Keratinocyte (primary cell): ENCODE measurements at regions not wholly inside any gene's neighbourhood (a gene's known extent, or its start where the extent isn't known, plus 50 kb on each side); places are given as distances from the start of the nearest gene placed in this dataset.
A peak's percentile ranks its signal among the peaks of the same experiment; 100 is the strongest.
"Not testable (repeated sequence)": the region's sequence is repeated elsewhere in the genome, so short reads cannot be mapped to it uniquely, and the experiment has no call there.

ENCODE experiments used
- DNase-seq: peaks from one replicate; pipeline ENCODE4 v3.0.0-alpha.2; 2011; ENCODE audit warnings: low read depth, missing footprints, low spot score
- FAIRE-seq: peaks from 2 replicates; lab custom pipeline; 2011; peaks lifted over from hg19 to GRCh38; lab: Jason Lieb, UNC
- H2AFZ ChIP-seq: 2 replicates; pipeline ENCODE4 v1.6.0; 2012; ENCODE audit warnings: low read length, control low read depth, inconsistent platforms; ENCODE audit not compliant: control insufficient read depth
- H3K27ac ChIP-seq: 2 replicates; pipeline ENCODE4 v1.5.1; 2011; ENCODE audit warnings: low read length; ENCODE audit not compliant: control insufficient read depth, insufficient read depth
- H3K27me3 ChIP-seq: 3 replicates; pipeline ENCODE4 v1.6.0; 2011; ENCODE audit warnings: low read length; ENCODE audit not compliant: control insufficient read depth, insufficient read depth; ENCODE audit errors: extremely low read depth
- H3K36me3 ChIP-seq, 2 experiments: 2 replicates in 1 of 2; 3 replicates in 1 of 2; pipeline ENCODE4 v1.5.1; 2011; ENCODE audit warnings: low read length in 2 of 2, mild to moderate bottlenecking in 1 of 2; ENCODE audit not compliant: control insufficient read depth in 2 of 2, insufficient read depth in 2 of 2; ENCODE audit errors: extremely low read depth in 1 of 2
- H3K4me1 ChIP-seq: 3 replicates; pipeline ENCODE4 v1.5.1; 2011; ENCODE audit warnings: low read length; ENCODE audit not compliant: control insufficient read depth, insufficient read depth; ENCODE audit errors: extremely low read depth
- H3K4me2 ChIP-seq: 3 replicates; pipeline ENCODE4 v1.6.0; 2011; ENCODE audit warnings: low read depth, low read length; ENCODE audit not compliant: control insufficient read depth, insufficient read depth; ENCODE audit errors: extremely low read depth
- H3K4me3 ChIP-seq, 3 experiments: fragments of 200-600 bp in 1 of 3; sonication (generic) in 1 of 3; 2 replicates in 2 of 3; 3 replicates in 1 of 3; pipeline ENCODE4 v1.5.1; 2011 to 2016; ENCODE audit warnings: low read length in 3 of 3, mild to moderate bottlenecking in 3 of 3, control low read depth in 2 of 3, inconsistent platforms in 1 of 3, low read depth in 1 of 3, mixed read lengths in 1 of 3, mixed run types in 1 of 3, moderate library complexity in 1 of 3; ENCODE audit not compliant: control insufficient read depth in 2 of 3, insufficient read depth in 2 of 3; ENCODE audit errors: extremely low read depth in 1 of 3
- H3K79me2 ChIP-seq: 2 replicates; pipeline ENCODE4 v1.6.0; 2012; ENCODE audit warnings: low read length; ENCODE audit not compliant: control insufficient read depth, insufficient read depth
- H3K9ac ChIP-seq: 3 replicates; pipeline ENCODE4 v1.6.0; 2011; ENCODE audit warnings: low read length; ENCODE audit not compliant: control insufficient read depth, insufficient read depth; ENCODE audit errors: extremely low read depth
- H3K9me1 ChIP-seq: 3 replicates; pipeline ENCODE4 v1.6.0; 2011; ENCODE audit warnings: low read length; ENCODE audit not compliant: control insufficient read depth, insufficient read depth; ENCODE audit errors: extremely low read depth
- H3K9me3 ChIP-seq: 2 replicates; pipeline ENCODE4 v1.5.1; 2012; ENCODE audit warnings: low read depth, low read length; ENCODE audit not compliant: control insufficient read depth
- H4K20me1 ChIP-seq: 3 replicates; pipeline ENCODE4 v1.6.0; 2011; ENCODE audit warnings: low read length; ENCODE audit not compliant: control insufficient read depth, insufficient read depth; ENCODE audit errors: extremely low read depth
- EZH2 ChIP-seq: IDR thresholded peaks from one replicate; pipeline ENCODE4 v1.6.1; 2012; ENCODE audit warnings: inconsistent platforms, mild to moderate bottlenecking, low read length, moderate library complexity
- dilution Hi-C: fragments of 300-500 bp; cut with MboI; formaldehyde crosslinking; loops from one replicate; pipeline ENCODE4 v1.7.0; 2020; ENCODE audit warnings: low sequenced_read_pairs; ENCODE audit not compliant: extremely low pct_ligation_motif_present
- TF ChIP-seq, protein P1 (sequence below), 3 experiments: IDR thresholded peaks in 1 of 3; conservative IDR thresholded peaks in 1 of 3; optimal IDR thresholded peaks in 1 of 3; 2 replicates in 2 of 3; 3 replicates in 1 of 3; pipeline versions ENCODE3 to v1.5.1; 2011; ENCODE audit warnings: low read length in 3 of 3, mild to moderate bottlenecking in 3 of 3, moderate library complexity in 2 of 3, control low read depth in 1 of 3, inconsistent platforms in 1 of 3; ENCODE audit not compliant: insufficient read depth in 2 of 3; ENCODE audit errors: extremely low read depth in 1 of 3

DNA sequence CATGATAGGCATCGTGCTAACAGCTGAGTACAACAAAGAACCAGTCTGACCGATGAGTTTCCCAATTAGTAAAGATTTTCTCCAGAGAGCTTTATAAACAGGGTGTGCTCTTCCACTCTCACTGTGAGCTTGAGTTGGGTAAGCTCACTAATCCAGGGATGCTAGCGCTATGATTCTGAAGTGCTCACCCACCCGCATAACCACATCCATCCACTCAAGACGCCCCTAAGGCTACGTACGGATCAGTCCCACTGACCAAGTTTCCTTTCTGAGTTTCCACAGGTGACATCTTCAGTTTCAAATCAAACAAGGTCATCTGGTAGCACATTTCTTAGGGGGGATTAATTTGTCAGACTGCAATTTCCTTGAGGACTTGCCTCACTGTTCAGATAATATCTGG lies 141.1 kb upstream of the ABI3BP start:
- no peaks in the 10 kb centered on the region for H3K4me1 ChIP-seq
- no peaks in the 10 kb centered on the region for H3K9me3 ChIP-seq
- H3K27me3 ChIP-seq: no peaks in the 10 kb centered on the region
- H3K4me3 ChIP-seq: no peak overlapping the region
- H3K27ac ChIP-seq: no peak overlapping the region
- no peak overlapping the region for H2AFZ ChIP-seq
- FAIRE-seq (no peak), DNase-seq (no peak)
- H3K9ac ChIP-seq: no peak overlapping the region
- TF ChIP-seq EZH2: no peak
- TF ChIP-seq, protein P1, sequence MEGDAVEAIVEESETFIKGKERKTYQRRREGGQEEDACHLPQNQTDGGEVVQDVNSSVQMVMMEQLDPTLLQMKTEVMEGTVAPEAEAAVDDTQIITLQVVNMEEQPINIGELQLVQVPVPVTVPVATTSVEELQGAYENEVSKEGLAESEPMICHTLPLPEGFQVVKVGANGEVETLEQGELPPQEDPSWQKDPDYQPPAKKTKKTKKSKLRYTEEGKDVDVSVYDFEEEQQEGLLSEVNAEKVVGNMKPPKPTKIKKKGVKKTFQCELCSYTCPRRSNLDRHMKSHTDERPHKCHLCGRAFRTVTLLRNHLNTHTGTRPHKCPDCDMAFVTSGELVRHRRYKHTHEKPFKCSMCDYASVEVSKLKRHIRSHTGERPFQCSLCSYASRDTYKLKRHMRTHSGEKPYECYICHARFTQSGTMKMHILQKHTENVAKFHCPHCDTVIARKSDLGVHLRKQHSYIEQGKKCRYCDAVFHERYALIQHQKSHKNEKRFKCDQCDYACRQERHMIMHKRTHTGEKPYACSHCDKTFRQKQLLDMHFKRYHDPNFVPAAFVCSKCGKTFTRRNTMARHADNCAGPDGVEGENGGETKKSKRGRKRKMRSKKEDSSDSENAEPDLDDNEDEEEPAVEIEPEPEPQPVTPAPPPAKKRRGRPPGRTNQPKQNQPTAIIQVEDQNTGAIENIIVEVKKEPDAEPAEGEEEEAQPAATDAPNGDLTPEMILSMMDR (optimal IDR thresholded peaks at IDR 0.05 in 1 of 3, IDR thresholded peaks at IDR 0.05 in 1 of 3, conservative IDR thresholded peaks at IDR 0.05 in 1 of 3; ENCODE audit: extremely low read depth in 1 of 3, insufficient read depth in 2 of 3, low read length in 3 of 3): no peak
- no peaks in the 10 kb centered on the region for H3K36me3 ChIP-seq
- no peaks in the 10 kb centered on the region for H3K79me2 ChIP-seq
- H3K9me1 ChIP-seq: no peaks in the 10 kb centered on the region
- no peaks in the 10 kb centered on the region for H4K20me1 ChIP-seq
- dilution Hi-C loops: no loop called here
- H3K4me2 ChIP-seq: no peak overlapping the region

DNA sequence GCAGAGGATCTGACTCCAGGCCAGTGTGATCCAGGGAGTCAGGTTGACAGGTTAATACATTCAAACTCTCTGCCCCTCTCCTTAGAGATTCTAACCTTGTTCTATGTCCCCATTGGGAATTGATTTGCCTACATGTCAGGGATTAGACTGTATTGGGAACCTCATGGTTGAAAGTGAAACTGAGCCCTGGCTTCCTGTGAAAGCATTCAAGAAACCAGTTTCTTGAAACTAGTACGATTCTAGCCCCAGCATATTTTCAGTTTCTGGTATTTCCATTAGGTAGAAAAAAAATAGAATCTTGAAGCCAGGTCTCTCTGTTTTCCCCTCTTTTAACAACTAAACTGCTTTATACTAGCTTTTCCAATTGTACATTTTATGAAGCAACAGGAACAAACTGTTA lies 140.4 kb upstream of the ABI3BP start:
- no peak for TF ChIP-seq EZH2
- TF ChIP-seq, protein P1 (optimal IDR thresholded peaks at IDR 0.05 in 1 of 3, IDR thresholded peaks at IDR 0.05 in 1 of 3, conservative IDR thresholded peaks at IDR 0.05 in 1 of 3; ENCODE audit: extremely low read depth in 1 of 3, insufficient read depth in 2 of 3, low read length in 3 of 3): no peak
- Histone ChIP-seq H3K4me1 (peaks cover 7% of the 10 kb centered on the region), H3K4me3 (no peak overlapping the region), H3K36me3 (no peaks in the 10 kb centered on the region), H2AFZ (peak overlapping the region; percentile 39), H3K9ac (no peak overlapping the region), H3K9me1 (no peaks in the 10 kb centered on the region), H3K79me2 (no peaks in the 10 kb centered on the region), H3K4me2 (no peak overlapping the region), H3K9me3 (no peaks in the 10 kb centered on the region), H3K27ac (no peak overlapping the region), H4K20me1 (no peaks in the 10 kb centered on the region), H3K27me3 (no peaks in the 10 kb centered on the region)
- dilution Hi-C loops: no loop called here
- DNase-seq (no peak), FAIRE-seq (no peak)

GRCh38 chr3:101133197-101133596 lies 140.0 kb upstream of the ABI3BP start:
- Histone ChIP-seq H2AFZ (peak overlapping the region; percentile 39), H3K4me1 (peaks cover 11% of the 10 kb centered on the region)
- H4K20me1 ChIP-seq, H3K4me3 ChIP-seq, FAIRE-seq, H3K9ac ChIP-seq, H3K27me3 ChIP-seq, H3K9me3 ChIP-seq, H3K36me3 ChIP-seq, H3K79me2 ChIP-seq, H3K9me1 ChIP-seq, DNase-seq, H3K4me2 ChIP-seq, dilution Hi-C loops, H3K27ac ChIP-seq: not testable (repeated sequence)
